ENCODE measurements at regions not wholly inside any gene's neighbourhood (a gene's known extent, or its start where the extent isn't known, plus 50 kb on each side); places are given as distances from the start of the nearest gene placed in this dataset.

DNA sequence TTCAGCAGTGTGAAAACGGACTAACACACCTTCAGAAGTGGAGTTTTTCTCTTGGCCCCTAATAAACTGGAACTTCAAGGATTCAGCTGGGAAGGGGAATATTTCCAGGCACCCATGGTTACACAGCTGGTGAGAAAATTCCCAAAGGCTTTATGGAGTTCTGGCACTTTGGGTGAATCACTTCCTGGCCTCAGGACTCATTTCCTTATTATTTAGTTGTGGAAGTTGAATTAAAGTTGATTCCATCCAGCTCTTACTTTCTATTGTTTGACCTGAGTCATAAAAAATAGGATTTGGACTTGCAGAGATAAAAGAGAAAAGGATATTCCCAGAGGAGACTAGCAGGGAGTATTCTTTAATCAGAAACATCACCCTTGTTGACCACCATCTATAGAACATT is 882.1 kb downstream of the UQCRFS1 start:
- Histone ChIP-seq H3K36me3 (replicated peaks in 1 of 2) (no peaks in the 10 kb centered on the region), H3K4me1 (replicated peaks in 1 of 2) (no peaks in the 10 kb centered on the region), H3K27me3 (no peaks in the 10 kb centered on the region), H3K27ac (no peak overlapping the region), H3K9me3 (replicated peaks in 1 of 3) (no peaks in the 10 kb centered on the region), H3K4me3 (no peak overlapping the region)
- TF ChIP-seq POLR2A (IDR thresholded peaks at IDR 0.05): no peak
- TF ChIP-seq CTCF (IDR thresholded peaks at IDR 0.05): no peak
- no peak for DNase-seq
- intact Hi-C loops (cut with DNase I): no loop called here
- WGBS, 4 donors: 27 to 65% (median 45%) methylated on average over 1 of the region's 1 CpG

DNA sequence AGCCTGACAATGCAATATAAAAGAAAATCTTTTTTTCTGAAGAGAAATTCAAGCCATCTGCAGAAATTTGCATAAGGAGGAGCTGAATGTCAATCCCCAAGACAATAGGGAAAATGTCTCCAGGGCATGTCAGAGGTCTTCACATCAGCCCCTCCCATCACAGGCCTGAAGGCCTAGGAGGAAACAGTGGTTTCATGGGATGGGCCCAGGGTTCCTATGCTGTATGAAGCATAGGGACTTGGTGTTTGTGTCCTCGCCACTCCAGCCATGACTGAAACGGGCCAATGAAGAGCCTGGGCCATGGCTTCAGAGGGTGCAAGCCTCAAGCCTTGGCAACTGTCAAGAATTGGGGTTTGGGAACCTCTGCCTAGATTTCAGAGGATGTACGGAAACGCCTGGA is 883.5 kb downstream of the UQCRFS1 start:
- intact Hi-C loops (cut with DNase I): no loop called here

DNA sequence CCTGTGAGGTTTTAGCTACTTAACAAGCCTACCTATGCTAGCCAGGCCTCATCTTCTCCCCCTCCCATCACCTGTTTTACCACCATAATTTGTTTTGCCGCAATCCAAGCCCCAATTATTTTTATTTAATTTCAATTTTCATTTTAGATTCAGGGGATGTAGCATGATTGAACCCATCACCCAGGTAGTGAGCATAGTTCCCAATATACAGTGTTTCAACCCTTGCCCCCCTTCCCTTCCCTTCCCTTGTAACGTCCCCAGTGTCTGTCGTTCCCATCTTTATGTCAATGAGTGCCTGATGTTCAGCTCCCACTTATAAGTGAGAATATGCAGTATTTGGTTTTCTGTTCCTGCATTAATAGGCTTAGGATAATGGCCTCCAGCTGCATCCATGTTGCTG is 885.0 kb downstream of the UQCRFS1 start:
- TF ChIP-seq CTCF (IDR thresholded peaks at IDR 0.05) (no peak), POLR2A (IDR thresholded peaks at IDR 0.05) (no peak)
- DNase-seq: no peak
- Histone ChIP-seq H3K27me3 (no peaks in the 10 kb centered on the region), H3K27ac (no peak overlapping the region), H3K36me3 (replicated peaks in 1 of 2) (no peaks in the 10 kb centered on the region), H3K9me3 (replicated peaks in 1 of 3) (no peaks in the 10 kb centered on the region), H3K4me1 (replicated peaks in 1 of 2) (no peaks in the 10 kb centered on the region), H3K4me3 (no peak overlapping the region)
- intact Hi-C loops (cut with DNase I): no loop called here
- 44 to 85% (median 64%) methylated on average over 2 to 3 of the region's 3 CpGs for WGBS, 4 donors

More for the DNA sequence above, 883.5 kb downstream of the UQCRFS1 start:
- 51 to 66% (median 57%) methylated on average over 2 to 4 of the region's 4 CpGs for WGBS, 4 donors
- H3K4me1 ChIP-seq (replicated peaks in 1 of 2): no peaks in the 10 kb centered on the region
- no peak for TF ChIP-seq CTCF (IDR thresholded peaks at IDR 0.05)
- TF ChIP-seq POLR2A (IDR thresholded peaks at IDR 0.05): no peak
- H3K9me3 ChIP-seq (replicated peaks in 1 of 3): no peaks in the 10 kb centered on the region
- no peaks in the 10 kb centered on the region for H3K36me3 ChIP-seq (replicated peaks in 1 of 2)
- H3K4me3 ChIP-seq: no peak overlapping the region
- H3K27me3 ChIP-seq: no peaks in the 10 kb centered on the region
- no peak overlapping the region for H3K27ac ChIP-seq
- DNase-seq: no peak

GRCh38 chr19:28326746-28327145 is 886.2 kb downstream of the UQCRFS1 start:
- Histone ChIP-seq H3K27me3 (no peaks in the 10 kb centered on the region), H3K36me3 (replicated peaks in 1 of 2) (no peaks in the 10 kb centered on the region), H3K4me3 (no peak overlapping the region), H3K27ac (no peak overlapping the region), H3K9me3 (replicated peaks in 1 of 3) (no peaks in the 10 kb centered on the region), H3K4me1 (replicated peaks in 1 of 2) (no peaks in the 10 kb centered on the region)
- no peak for TF ChIP-seq CTCF (IDR thresholded peaks at IDR 0.05)
- no peak for TF ChIP-seq POLR2A (IDR thresholded peaks at IDR 0.05)
- 45 to 58% (median 52%) methylated on average over 4 of the region's 4 CpGs for WGBS, 4 donors
- intact Hi-C loops (cut with DNase I): no loop called here
- no peak for DNase-seq
